COLO668 (cell line): ENCODE measurements at regions not wholly inside any gene's neighbourhood (a gene's known extent, or its start where the extent isn't known, plus 50 kb on each side); places are given as distances from the start of the nearest gene placed in this dataset.

Experiments
- DNase-seq: peaks from one replicate; lab custom pipeline; 2025; ENCODE audit not compliant: unreplicated experiment; lab: John Stamatoyannopoulos, UW

DNA sequence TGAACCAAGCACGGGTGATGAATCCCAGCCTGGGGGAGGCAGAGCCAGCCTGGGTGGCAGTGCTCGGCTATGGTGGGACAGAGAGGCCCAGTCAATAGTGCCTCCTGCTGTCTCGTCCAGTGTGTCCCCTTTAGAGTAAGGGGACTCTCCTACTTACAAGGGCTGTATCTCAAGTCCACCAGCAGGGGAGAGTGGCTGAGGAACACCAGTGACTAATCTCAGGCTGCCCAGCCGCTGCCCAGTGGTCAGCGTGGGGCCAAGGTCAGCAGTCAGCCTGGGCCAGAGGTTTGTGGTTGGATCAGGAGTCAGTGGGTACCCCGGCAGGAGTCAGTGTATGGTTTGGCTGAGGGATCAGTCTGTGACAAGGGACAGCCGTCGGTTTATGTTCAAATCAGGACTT lies 109.2 kb upstream of the RUNX3 start:
- DNase-seq, result no peak

DNA sequence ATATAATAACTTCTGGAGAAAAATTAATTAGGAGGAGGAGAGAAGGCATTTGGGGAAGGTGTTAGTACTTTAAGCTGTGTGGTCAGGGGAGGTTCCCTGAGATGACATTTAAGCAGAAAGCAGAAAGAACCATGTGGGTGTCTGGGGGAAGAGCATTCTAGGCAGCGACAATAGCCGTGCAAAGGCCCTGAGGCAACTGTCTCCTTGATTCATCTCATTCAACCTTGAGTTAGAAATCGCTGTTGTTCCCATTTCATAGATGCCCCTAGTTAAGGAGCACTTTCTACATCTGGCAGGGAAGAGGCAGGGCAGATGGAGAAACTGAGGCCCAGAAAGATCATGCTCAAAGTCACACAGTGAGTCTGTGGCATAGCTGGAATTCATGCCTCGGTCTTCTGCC lies 108.6 kb upstream of the RUNX3 start:
- DNase-seq, result no peak

DNA sequence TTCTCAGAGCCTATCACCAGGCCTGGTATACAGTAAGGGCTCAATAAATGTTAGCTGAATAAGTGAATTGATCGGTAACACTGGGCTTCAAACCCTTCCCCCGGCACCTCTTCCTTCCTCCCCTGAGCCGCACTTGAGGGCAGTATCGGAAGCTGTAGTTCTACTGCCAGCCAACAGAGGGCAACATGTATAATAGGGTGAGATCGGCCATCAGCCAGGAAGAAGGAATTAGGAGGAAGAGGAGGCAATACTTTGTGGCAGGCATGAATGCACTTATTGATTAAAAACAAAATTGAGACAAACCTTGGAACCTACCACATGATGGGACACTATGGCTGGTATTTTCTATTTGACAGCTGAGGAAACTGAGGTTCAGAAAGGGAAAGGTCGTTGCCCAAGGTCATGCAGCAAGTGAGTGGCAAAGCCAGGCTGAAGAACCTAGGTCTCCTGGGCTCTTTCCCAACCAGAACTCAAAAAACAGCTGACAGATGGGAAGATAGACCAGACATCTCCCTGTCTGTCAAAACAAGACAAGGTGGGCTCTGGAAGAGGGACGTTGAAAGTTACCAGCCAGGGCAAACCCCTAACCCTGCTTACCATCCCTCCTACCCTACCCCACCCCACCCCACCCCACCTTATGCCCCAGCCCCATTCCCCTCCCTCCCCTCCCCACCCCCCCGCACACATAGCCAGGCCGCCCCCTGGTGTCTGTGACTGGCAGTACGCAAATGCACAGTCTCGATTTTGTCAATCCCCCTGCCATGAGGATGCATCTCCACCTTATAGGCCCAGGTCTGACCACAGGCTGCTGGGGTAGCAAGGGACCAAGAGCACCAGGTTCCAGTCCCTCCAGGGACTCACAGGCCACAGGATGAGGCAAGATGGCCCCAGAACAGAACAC lies 107.3 kb upstream of the RUNX3 start:
- DNase-seq, result peak; percentile 34

DNA sequence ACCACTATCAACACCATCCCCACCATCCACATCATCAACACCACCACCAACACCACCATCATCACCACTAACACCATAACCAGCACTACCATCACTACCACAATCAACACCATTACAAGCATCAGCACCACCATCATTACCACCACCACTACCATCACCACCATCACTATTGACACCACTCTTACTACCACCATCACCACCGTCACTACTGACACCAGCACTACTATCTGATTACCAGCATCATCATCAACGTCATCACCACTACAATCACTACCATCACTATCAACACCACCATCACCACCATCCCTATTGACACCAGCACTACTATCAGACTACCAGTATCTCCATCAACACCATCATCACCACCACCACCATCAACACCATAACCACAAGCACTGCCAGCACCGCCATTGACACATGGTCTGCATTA lies 106.1 kb upstream of the RUNX3 start:
- no peak for DNase-seq

DNA sequence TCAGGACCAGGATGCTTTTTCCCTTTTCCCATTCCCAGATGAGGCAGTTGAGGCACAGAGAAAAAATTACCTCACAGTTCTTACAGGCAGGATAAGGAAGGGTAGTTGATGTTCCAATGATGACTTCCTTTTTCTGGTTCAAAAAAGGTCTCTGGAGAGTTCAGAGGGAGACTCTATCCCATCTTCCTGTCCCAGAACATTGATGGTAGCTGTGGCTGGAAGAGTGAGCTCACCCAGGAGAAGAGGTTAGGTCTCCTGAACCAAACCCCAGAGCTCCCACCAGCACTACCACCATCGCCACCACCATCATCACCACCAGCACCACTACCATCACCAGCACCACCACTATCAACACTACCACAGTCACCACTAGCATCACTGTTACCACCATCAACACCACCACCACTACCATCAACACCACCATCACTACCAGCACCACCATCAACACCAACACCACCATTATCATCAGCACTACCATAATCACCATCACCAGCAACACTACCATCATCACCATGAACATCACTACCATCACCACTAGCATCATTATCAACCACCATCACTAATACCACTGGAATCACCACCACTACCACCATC lies 105.5 kb upstream of the RUNX3 start:
- DNase-seq, result no peak

DNA sequence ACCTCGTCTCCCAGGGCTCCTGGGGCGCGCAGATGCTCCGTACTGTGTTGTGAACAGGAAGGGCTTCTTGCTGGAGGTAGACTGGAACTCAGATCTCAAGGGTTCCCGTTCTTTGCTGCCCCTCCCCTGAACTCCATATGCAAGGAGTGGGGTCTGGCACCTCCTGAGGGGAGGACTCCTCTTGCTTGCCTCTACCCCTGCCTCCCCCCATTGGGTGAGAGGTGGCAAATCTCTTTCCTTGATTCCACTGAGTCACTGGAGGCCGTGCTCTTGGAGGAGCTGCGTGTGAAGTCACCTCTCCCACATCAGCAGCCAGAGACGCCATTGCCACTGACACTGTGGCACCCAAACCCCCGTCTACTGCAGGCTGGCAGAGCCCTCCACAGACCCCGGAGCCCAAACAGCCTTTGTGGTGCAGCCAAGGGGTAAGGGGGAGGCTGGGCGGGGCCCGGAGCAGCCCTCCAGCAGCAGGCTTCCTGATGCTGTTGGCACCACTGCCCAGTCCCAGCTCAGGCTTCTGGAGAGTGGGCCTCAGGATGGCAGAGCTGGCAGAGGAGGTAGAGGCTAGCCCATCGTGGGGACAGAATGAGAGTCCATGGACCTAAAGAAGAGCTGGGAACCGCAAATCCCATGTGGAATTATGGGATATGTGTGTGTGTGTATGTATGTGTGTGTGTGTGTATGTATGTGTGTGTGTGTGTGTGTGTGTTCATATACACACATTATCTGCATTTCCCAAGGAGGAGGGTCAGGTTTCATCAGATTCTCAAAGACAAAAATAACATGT lies 104.9 kb upstream of the RUNX3 start:
- DNase-seq, result no peak

DNA sequence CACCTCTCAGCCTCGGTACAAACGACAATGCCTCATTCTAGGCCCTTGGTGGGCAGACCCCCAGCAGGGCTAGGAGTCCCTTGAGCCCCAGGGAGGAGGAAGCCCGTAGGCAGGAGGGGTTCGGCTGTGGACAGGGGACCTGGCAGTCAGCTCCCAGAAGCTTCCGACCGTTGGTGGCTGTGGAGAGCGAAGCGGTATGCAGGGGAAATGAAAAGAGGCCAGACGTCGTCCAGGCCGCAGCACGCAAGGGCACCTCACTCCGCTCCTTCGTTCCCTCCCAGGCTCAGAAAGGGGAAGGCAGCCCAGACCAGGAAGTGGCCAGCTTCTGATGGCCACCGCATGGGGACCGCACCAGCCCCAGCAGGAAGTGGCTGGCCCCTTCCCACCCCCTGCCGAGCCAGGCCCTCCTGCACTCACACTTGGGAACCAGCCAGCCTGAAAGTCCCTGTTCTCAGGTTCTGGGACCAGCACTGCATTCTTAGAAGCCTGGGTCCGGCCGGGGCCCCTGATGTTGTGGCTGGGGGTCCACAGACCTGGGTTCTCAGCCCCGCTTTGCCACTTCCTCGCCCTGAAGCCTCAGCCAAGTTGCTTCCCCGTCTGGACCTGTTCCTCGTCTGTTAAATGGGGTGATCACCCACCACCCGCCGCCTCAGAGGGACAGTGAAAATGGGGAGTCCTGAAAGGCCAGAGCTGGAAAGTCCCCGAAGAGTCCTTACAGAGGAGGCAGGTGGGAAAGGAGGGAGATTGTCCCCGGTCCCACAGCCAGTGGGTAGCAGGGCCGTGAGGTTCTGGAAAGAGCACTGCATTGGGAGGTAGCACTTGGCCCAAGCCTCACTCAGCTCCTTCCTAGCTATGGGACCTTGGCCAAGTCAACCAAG lies 104.0 kb upstream of the RUNX3 start:
- no peak for DNase-seq

DNA sequence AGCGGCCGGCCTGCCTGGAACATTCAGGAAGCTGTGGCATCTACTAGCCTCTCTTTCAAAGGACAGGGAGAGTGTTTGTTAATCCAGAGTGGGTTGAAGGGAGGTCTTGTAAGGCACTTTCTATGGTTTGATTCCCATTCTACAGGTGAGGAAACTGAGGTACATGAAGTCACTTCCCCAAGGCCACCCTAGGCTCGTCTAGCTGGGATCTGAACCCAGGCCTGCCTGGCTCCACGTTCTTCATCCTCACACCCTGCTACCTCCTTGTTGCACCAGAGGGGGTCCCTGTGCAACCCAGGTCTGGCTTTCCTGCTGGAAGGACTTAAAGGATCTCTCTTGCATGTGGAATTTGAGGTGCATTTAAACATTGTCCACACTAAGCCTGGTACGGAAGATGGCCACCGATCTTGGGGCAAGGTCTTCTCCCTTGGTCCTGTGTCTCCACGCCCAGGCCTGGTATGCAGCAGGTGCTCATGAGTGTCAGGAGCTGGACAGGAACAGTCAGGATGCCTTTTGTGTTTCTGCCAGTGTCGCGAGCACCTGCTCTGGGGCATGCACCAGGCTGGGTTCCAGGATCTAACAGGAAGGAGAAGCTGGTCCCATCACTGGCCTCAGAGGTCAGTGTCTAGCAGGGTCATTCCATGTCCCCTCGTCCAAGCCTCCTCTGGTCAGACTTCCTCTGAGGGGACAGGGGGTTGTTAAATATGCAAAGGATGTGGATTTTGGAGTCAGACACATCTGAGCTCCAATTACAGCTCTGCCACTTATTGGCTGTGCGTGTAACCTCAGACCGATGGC lies 103.2 kb upstream of the RUNX3 start:
- DNase-seq, result no peak

DNA sequence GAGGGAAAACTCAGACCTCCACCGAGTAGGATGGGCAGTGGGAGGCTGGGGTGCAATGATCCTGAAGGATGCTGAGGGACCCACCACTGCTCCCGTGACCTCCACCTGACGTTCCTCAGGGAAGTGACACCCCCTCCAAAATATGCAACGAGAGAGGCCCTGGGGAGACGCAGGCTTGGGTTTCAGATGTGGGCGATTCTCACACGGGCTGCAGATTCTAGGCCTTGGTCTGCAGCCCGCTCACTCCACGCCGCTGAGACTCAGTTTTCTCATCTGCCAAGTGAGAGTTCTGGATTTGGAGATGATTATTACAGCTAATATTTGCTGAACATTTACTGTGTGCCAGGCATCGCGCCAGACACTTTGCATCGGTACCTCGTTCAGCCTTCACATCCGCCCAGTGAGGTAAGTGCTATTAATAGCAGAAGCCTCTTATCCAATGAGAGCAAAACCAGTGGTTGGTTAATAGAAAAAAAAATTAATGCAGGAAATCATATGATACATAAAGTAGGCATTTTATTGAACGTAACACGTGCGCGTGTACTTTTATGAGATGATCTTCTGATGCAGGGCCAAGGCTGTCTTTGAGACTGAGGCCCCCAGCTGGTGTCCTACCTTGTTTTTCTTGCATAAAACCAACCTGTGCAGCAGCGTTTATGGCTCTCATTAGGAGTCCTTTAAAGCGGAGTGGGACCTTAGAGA lies 102.0 kb upstream of the RUNX3 start:
- peak; percentile 39 for DNase-seq

DNA sequence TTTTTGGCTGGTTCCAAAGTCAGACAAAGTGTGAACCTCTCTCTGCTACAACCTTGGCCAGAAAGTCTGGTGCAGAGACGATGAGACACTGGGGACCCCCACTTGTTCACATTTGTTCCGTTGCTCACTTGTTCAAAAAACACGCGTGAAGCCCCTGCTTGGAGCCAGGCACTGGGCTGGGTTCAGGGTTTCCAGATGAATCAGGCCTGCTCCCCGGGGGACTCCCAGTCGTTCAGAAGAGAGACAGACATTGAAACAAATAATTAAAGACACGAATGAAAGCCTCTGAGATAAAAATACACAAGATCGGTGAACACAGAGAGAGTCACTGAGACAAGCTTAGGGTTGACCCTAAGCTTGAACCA lies 101.5 kb upstream of the RUNX3 start:
- no peak for DNase-seq

DNA sequence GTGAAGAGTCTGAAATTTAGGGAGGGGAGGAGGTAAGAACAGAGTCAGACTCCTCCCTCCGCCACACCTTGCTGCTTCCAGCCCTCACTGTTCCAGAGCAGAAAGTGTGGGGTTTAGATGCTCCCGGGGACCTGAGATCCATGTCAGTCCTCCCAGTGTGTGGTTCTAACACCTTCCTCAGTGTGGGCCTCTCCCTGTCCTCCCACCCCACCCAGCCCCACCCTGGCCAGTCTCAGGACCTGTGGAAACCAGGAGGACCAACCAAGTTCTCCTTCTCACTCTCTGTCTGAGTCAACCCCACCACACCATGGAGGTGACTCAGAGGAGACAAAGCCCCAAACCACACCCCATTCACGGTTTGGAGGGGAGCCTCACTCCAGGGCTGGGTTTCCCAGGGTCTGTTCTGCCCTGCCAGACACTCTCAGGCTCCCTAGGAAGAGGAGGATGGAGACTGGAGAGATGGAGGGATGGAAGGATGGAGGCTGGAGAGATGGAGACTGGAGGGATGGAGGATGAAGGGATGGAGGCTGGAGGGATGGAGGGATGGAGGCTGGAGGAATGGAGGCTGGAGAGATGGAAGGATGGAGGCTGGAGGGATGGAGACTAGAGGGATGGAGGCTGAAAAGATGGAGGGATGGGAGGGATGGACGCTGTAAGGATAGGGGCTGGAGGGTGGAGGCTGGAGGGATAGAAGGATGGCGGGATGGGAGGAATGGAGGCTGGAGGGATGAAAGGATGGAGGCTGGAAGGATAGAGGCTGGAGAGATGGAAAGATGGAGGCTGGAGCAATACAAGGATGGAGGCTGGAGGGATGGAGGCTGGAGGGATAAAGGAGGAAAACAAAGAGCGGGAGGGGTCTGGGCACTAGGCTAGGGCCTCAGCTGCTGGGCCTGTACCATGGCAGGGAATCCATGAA lies 100.9 kb upstream of the RUNX3 start:
- DNase-seq, result no peak

DNA sequence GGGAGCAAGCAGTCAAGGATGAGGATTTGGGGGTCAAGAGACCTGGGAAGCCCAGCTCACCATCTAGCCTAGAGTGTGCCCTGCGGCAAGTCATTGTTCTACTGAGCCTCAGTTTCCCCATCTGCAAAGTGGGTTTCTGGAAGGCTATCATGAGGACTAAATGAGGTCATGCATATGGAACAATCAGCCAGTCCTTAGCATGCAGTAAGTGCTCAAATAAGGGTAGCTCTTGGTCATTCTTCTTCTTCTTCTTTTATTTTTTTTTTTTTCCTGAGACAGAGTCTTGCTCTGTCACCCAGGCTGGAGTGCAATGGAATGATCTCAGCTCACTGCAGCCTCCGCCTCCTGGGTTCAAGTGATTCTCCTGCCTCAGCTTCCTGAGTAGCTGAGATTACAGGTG lies 99.9 kb upstream of the RUNX3 start:
- DNase-seq, result no peak

DNA sequence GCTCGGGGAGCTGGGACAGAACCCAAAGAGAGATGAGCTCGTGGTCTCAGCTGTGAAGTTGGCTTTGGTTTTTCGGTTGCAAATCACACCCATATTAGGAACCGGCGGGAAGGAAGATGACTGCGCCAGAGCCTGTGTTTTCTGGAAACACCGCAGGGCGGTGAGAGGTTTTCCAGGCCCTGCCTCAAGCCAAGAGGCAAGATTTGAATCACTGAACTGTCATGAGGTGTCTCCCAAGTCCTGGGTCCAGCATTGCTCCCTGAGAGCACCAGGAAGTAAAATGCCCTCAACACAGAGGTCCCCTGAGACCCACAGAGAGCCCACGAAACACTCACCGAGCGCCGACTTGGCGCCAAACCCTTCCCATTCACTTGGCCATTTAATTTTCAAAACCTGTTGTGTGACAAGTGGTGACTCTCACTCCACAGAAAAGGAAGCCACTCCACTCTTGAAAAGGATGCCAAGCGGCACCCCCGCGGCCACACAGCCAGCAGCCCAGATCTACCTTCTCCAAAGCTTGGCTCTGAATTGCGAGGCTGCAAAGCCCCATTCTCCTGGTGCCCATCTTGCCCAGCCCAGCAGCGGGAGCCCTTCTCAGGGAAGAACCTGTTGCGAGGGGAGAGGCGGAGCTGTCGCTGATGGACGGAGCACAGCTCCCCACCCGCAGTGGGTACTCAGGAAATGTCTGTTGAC lies 99.0 kb upstream of the RUNX3 start:
- no peak for DNase-seq

DNA sequence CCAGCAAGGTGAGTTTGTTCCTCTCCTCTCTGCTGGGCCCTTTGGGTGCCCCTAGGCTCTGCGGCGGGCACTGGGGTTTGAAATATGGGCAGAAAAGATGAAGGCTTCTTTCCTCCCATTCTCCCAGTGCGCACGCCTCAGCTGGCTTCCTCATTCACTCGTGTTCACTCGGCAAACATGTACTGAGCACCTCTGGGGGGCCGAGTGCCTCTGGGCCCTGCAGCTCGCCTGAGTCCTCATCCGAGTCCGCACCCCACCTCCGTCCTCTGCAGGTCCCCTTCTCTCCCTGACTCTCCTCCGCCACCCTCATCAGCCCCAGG lies 98.5 kb upstream of the RUNX3 start:
- no peak for DNase-seq

DNA sequence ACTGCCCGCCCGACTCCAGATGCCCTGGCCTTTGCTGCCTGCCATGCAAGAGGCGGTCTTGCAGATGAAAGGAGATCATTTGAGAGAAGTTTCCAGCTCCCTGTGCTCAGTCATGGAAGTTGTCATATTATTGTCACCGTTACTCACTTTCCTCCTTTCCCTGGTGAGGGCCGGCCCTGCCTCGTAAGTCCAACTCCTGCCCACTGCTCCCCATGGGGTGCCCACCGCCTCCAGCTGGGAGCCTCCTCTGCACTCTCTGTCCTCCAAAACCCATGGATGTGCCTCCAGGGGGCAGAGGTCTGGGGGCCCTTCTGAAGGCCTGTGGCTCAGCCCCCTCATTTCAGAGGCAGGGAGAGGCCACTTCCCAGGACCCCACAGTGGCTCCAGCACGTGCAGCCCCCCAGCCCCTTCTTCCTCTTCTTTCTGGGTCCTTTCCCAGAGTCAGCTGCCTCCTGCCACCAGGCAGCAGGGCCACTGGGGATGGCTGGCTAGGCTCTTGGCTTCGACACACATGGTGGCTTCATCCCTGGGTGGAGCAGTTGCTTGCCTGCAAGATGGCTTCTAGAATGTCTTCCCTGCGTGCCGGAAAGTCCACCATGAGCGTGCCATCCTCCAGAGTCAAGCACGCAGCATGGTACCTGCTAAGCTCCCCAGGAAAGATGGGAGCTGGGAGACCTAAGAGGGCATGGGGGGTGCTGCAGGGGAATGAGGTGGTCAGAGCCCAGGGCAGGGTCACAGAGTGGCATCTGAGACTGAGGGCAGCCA lies 97.9 kb upstream of the RUNX3 start:
- DNase-seq, result no peak

DNA sequence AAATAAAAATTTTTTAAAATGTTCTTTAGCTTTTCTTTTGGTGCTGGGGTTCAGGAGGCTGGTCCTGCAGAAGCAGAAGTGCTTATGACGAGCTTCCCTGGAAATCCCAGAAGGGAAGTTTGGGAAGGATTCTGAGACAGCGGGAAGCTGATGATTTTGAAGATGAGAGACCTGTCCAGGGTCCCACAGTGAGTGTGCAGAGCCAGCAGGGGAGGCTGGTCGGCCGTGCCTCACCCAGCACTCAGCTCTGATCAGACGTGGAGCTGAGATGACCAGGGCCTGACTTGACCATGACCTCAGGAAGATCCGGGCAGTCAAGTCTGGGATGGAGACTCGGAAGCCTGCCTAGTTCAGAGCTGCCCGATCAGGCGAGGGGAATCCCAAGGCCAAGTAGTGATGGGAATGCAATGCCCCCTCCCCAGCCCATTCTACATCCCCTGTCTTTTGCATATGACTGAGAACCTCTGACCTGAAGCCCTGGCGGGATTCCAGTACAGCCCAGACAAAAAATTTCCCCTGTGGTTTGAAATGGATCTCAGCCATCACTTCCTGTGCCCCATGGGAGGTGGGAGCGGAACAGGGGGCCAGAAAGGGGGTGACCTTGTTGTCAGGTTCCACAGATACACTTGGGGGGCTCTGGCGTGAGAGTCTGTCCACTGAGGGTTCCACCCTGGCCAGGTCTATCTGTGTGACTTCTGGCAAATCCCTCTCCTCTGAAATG lies 96.8 kb upstream of the RUNX3 start:
- no peak for DNase-seq

DNA sequence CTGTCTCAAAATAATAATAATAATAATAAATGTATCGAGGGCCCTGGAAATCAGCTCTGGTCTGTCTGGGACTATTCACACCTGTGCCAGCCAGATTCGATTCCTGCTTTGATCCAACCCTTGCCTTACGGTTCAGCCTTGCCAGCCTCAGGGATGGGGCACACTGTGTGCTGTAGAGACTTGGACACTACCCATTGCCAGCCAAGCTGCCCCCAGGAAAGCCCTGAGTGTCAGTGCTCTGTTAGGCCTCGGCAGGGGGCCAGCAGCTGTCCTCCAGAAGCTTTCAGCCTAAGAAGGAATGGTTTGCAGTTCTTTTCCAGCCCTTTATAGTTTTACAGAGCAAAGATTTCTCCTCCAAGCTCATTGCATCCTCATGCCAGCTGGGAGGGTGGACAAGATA lies 96.2 kb upstream of the RUNX3 start:
- no peak for DNase-seq
